CD14-positive monocyte (primary cell): ENCODE measurements at regions not wholly inside any gene's neighbourhood (a gene's known extent, or its start where the extent isn't known, plus 50 kb on each side); places are given as distances from the start of the nearest gene placed in this dataset.

Source experiments
- DNase-seq, 3 donors: peaks; one replicate each; pipeline ENCODE4 v3.0.0-alpha.2; 2011 to 2022
- H2AFZ ChIP-seq: 2 replicates; pipeline ENCODE4 v1.6.0; 2012; ENCODE audit warnings: mild to moderate bottlenecking, low read depth, low read length, inconsistent platforms; ENCODE audit not compliant: insufficient read depth, poor library complexity, severe bottlenecking
- H3K27ac ChIP-seq, 2 donors: 1 replicate in 1 of 2; 2 replicates in 1 of 2; pipeline ENCODE4 v1.5.1; 2012 to 2013; ENCODE audit warnings: low read length in 2 of 2, control low read depth in 1 of 2, inconsistent platforms in 1 of 2, low read depth in 1 of 2, mild to moderate bottlenecking in 1 of 2
- H3K27me3 ChIP-seq, 2 donors: one replicate each; pipeline versions ENCODE4 v1.6.0 to v1.6.1; 2011 to 2013; ENCODE audit warnings: low read length in 2 of 2; ENCODE audit not compliant: control insufficient read depth in 2 of 2, insufficient read depth in 2 of 2
- H3K36me3 ChIP-seq, 2 donors: replicated peaks in 1 of 2; 1 replicate in 1 of 2; 2 replicates in 1 of 2; pipeline versions ENCODE4 v1.5.1 to v1.6.1; 2012 to 2013; ENCODE audit warnings: low read length in 2 of 2, control low read depth in 1 of 2, inconsistent platforms in 1 of 2, mild to moderate bottlenecking in 1 of 2; ENCODE audit not compliant: insufficient read depth in 2 of 2, control insufficient read depth in 1 of 2
- H3K4me1 ChIP-seq, 2 donors: 1 replicate in 1 of 2; 2 replicates in 1 of 2; pipeline versions ENCODE4 v1.5.1 to v1.6.1; 2012 to 2013; ENCODE audit warnings: low read length in 2 of 2, control low read depth in 1 of 2, inconsistent platforms in 1 of 2, mild to moderate bottlenecking in 1 of 2, moderate library complexity in 1 of 2; ENCODE audit not compliant: insufficient read depth in 2 of 2, control insufficient read depth in 1 of 2
- H3K4me2 ChIP-seq: replicated peaks from 2 replicates; pipeline ENCODE3; 2012; ENCODE audit warnings: low read length, moderate library complexity, mild to moderate bottlenecking; ENCODE audit not compliant: poor library complexity, severe bottlenecking; ENCODE audit errors: extremely low read depth
- H3K4me3 ChIP-seq, 3 experiments: fragments of 200-600 bp in 1 of 3; sonication (generic) in 1 of 3; replicated peaks in 1 of 3; 1 replicate in 2 of 3; 2 replicates in 1 of 3; pipeline ENCODE4 v1.5.1; 2011 to 2013; ENCODE audit warnings: low read length in 3 of 3, mild to moderate bottlenecking in 3 of 3, control low read depth in 2 of 3, low read depth in 2 of 3, inconsistent platforms in 1 of 3, moderate library complexity in 1 of 3
- H3K79me2 ChIP-seq: 2 replicates; pipeline ENCODE4 v1.6.0; 2012; ENCODE audit warnings: mild to moderate bottlenecking, control low read depth, inconsistent platforms, low read length, moderate library complexity; ENCODE audit not compliant: insufficient read depth
- H3K9ac ChIP-seq: 2 replicates; pipeline ENCODE4 v1.6.0; 2017; ENCODE audit warnings: low read length, mild to moderate bottlenecking; ENCODE audit not compliant: insufficient read depth, poor library complexity, severe bottlenecking
- H3K9me3 ChIP-seq, 2 donors: replicated peaks in 1 of 2; 1 replicate in 1 of 2; 2 replicates in 1 of 2; pipeline versions ENCODE4 v1.5.1 to v1.6.1; 2012 to 2013; ENCODE audit warnings: low read length in 2 of 2, control low read depth in 1 of 2; ENCODE audit not compliant: control insufficient read depth in 1 of 2, insufficient read depth in 1 of 2
- H4K20me1 ChIP-seq: 2 replicates; pipeline ENCODE4 v1.6.0; 2012; ENCODE audit warnings: mild to moderate bottlenecking, low read length, control low read depth, moderate library complexity; ENCODE audit not compliant: insufficient read depth
- H3K27ac Mint-ChIP-seq, 7 donors: one replicate each; pipeline ENCODE4 v1.8.0; 2020; ENCODE audit warnings: mild to moderate bottlenecking in 7 of 7, mixed read lengths in 7 of 7, moderate library complexity in 6 of 7, inconsistent platforms in 2 of 7
- H3K27me3 Mint-ChIP-seq, 3 donors: one replicate each; pipeline ENCODE4 v1.8.0; 2021 to 2022; ENCODE audit warnings: low read depth in 3 of 3, mild to moderate bottlenecking in 3 of 3, mixed read lengths in 3 of 3, moderate library complexity in 3 of 3, inconsistent platforms in 1 of 3
- H3K36me3 Mint-ChIP-seq, 2 donors: one replicate each; pipeline ENCODE4 v1.8.0; 2020; ENCODE audit warnings: mixed read lengths in 2 of 2, inconsistent platforms in 1 of 2, mild to moderate bottlenecking in 1 of 2
- H3K4me1 Mint-ChIP-seq: one replicate; pipeline ENCODE4 v1.8.0; 2020; ENCODE audit warnings: mild to moderate bottlenecking, mixed read lengths
- H3K4me3 Mint-ChIP-seq, 2 donors: one replicate each; pipeline ENCODE4 v1.8.0; 2020; ENCODE audit warnings: mild to moderate bottlenecking in 2 of 2, mixed read lengths in 2 of 2, moderate library complexity in 1 of 2
- H3K9me3 Mint-ChIP-seq, 7 donors: one replicate each; pipeline ENCODE4 v1.8.0; 2020 to 2022; ENCODE audit warnings: mixed read lengths in 7 of 7, mild to moderate bottlenecking in 6 of 7, moderate library complexity in 6 of 7, inconsistent platforms in 2 of 7
- WGBS: methylation state at CpG from one replicate; pipeline ENCODE4 v1.1.5; 2013; ENCODE audit warnings: missing lambda C conversion rate; ENCODE audit not compliant: insufficient coverage; 5-methylcytosine and 5-hydroxymethylcytosine counted together
- intact Hi-C, 2 donors: fragments of 100-400 bp; cut with micrococcal nuclease; formaldehyde crosslinking; loops; one replicate each; pipeline versions ENCODE4 v1.15.0 to v1.15.1; 2023
- TF ChIP-seq, protein P1 (sequence below): fragments of 200-600 bp; IDR thresholded peaks from one replicate; pipeline ENCODE4 v1.8.0; 2022; ENCODE audit warnings: antibody characterized with exemption, mild to moderate bottlenecking

DNA sequence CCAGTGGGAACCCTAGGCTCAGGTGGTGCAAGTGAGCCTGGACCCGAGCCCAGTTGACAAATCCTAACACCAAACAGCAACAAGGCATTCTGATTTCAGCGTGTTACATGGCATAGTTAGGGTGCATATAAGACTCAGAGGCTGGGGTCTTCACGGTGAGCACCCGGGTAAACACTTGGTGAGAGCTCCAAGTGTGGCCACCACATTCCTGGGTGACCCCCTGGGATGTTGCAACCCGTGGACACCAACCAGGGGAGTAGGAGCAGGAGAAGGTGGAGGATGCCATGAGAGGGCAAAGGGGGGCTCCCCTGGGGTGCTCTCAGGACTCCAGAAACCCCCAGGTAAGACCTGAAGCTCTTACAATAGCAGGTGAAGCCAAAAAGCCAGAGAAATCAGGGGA, 69.9 kb upstream of the CDH5 start:
- Histone ChIP-seq H4K20me1 (no peaks in the 10 kb centered on the region), H3K4me2 (no peak overlapping the region), H3K4me1 (no peaks in the 10 kb centered on the region), H3K36me3 (no peaks in the 10 kb centered on the region), H3K4me3 (no peak overlapping the region), H3K9ac (no peak overlapping the region), H3K27me3 (no peaks in the 10 kb centered on the region), H3K27ac (no peak overlapping the region), H3K9me3 (peaks cover 0 to 6% of the 10 kb centered on the region in 2 donors), H2AFZ (no peak overlapping the region), H3K79me2 (no peaks in the 10 kb centered on the region)
- H3K4me1 Mint-ChIP-seq = peaks cover 6% of the 10 kb centered on the region
- 79% methylated on average over 5 of the region's 5 CpGs for WGBS
- H3K27ac Mint-ChIP-seq = no peak overlapping the region
- H3K9me3 Mint-ChIP-seq = peaks cover 0 to 5% (median 4%) of the 10 kb centered on the region in 7 donors
- H3K36me3 Mint-ChIP-seq = no peaks in the 10 kb centered on the region
- no peak overlapping the region for H3K4me3 Mint-ChIP-seq
- intact Hi-C loops = no loop called here
- TF ChIP-seq, protein P1, sequence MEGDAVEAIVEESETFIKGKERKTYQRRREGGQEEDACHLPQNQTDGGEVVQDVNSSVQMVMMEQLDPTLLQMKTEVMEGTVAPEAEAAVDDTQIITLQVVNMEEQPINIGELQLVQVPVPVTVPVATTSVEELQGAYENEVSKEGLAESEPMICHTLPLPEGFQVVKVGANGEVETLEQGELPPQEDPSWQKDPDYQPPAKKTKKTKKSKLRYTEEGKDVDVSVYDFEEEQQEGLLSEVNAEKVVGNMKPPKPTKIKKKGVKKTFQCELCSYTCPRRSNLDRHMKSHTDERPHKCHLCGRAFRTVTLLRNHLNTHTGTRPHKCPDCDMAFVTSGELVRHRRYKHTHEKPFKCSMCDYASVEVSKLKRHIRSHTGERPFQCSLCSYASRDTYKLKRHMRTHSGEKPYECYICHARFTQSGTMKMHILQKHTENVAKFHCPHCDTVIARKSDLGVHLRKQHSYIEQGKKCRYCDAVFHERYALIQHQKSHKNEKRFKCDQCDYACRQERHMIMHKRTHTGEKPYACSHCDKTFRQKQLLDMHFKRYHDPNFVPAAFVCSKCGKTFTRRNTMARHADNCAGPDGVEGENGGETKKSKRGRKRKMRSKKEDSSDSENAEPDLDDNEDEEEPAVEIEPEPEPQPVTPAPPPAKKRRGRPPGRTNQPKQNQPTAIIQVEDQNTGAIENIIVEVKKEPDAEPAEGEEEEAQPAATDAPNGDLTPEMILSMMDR = no peak
- DNase-seq = no peak
- H3K27me3 Mint-ChIP-seq = peaks cover 4 to 19% (median 5%) of the 10 kb centered on the region in 3 donors

DNA sequence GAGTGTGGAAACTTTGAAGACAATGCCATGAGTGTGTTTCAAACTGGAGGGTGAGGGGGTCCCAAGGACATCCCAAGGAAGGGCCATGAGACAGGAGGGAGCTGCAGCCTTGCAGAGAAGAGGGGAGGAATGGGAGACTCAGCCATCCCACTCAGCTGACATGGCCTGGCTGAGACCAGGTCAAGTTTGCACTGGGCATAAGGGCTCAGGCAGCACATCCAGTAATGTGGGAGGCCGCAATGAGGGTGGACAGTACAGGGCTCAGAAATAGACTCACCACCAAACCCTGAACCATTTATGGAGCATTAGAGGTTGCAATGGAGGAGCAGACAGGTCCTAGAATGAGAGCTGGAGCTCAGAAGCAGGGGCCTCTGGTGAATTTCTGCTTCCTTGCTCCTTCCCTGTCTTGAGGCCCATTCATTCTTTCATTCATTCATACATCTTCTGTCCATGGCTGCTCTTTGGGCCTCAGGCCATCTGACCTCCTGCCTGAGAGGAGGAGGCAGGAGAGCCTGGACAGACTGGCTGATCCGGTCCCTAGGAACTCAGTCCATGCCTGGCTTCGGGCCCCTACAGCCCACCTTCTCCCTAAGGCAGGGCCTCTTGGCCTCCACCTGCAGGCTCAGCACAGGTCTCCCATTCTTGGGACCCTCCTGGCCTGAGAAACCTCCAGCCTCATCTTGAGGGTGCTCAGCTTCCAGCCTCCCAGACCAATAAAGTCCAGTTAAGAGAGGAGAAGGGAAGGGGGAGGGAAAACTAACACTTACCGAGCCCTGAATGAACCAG, 70.5 kb upstream of the CDH5 start:
- Histone ChIP-seq H3K27ac (no peak overlapping the region), H3K4me1 (no peaks in the 10 kb centered on the region), H3K36me3 (no peaks in the 10 kb centered on the region), H3K9me3 (peaks cover 0 to 5% of the 10 kb centered on the region in 2 donors), H3K4me2 (no peak overlapping the region), H3K79me2 (no peaks in the 10 kb centered on the region), H4K20me1 (no peaks in the 10 kb centered on the region), H3K27me3 (no peaks in the 10 kb centered on the region), H3K4me3 (no peak overlapping the region), H2AFZ (no peak overlapping the region), H3K9ac (no peak overlapping the region)
- H3K36me3 Mint-ChIP-seq = no peaks in the 10 kb centered on the region
- WGBS = 100% methylated on average over 2 of the region's 4 CpGs
- H3K9me3 Mint-ChIP-seq = peaks cover 0 to 5% (median 4%) of the 10 kb centered on the region in 7 donors
- no peak overlapping the region for H3K27ac Mint-ChIP-seq
- peaks cover 6% of the 10 kb centered on the region for H3K4me1 Mint-ChIP-seq
- peaks cover 4 to 19% (median 5%) of the 10 kb centered on the region in 3 donors for H3K27me3 Mint-ChIP-seq
- intact Hi-C loops = no loop called here
- peak overlapping the region in 1 of 2 donors; percentile 37 for H3K4me3 Mint-ChIP-seq
- no peak for DNase-seq
- TF ChIP-seq, protein P1 = no peak
